ENCODE measurements at regions not wholly inside any gene's neighbourhood (a gene's known extent, or its start where the extent isn't known, plus 50 kb on each side); places are given as distances from the start of the nearest gene placed in this dataset.

DNA sequence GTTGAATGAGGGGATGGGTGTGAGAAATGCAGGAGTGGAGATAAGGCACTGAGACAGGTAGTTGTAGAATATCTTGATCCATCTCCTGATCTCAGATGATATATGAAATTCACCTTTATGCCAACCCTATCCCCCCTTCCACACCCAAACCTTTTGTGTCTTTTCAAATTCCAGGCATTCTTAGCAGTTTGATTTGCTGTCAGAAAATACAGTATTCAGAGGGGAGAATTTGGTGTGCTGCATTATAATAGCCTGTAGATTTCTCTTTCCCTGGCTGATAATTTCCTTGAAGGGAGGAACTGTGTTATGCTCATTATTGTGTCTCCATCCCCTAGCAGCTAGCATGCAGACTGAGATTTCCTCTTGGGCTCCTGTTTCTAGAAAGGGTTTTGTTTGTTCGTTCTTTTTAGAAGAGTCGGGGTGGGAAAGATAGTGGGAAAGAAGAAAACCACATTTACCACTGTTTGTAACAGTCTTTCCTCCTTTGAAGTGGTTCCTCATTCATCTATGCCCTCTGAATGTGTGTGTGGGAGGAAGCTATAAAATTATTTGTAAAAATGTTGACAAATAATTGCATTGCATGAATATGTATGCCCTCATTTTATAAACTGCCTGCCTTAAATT lies 373.4 kb downstream of the DIPK2A start:
- H3K27me3 Mint-ChIP-seq (ENCODE audit: low read depth), result peaks cover 10% of the 10 kb centered on the region
- DNase-seq, result no peak
- no peak for ATAC-seq
- H3K4me3 Mint-ChIP-seq, result no peak overlapping the region
- H3K9me3 Mint-ChIP-seq, result no peaks in the 10 kb centered on the region
- peaks cover 3% of the 10 kb centered on the region for H3K4me1 Mint-ChIP-seq (ENCODE audit: low read depth)
- H3K36me3 Mint-ChIP-seq (ENCODE audit: insufficient read depth), result no peaks in the 10 kb centered on the region

DNA sequence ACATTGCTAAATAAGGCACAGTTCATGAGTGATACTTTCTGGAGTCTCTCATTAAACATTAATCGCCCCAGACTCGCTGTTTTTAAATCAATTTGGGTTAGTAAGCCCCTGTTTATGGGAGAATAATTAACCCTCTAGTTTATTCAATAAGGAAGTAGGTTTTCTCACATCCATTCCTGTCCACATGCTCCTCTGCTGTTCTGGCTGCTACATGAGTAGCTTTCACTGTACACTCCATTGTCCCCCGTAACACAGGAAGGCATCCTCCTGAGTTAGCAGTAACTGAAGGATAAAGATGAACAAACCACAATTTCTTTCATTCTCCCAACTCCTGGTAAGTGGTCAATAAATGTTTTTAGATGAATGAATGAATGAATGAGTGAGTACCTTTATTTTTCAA lies 378.5 kb downstream of the DIPK2A start:
- no peak for DNase-seq
- no peak for ATAC-seq
- Mint-ChIP-seq H3K9me3 (no peaks in the 10 kb centered on the region), H3K4me3 (no peak overlapping the region), H3K36me3 (ENCODE audit: insufficient read depth) (no peaks in the 10 kb centered on the region), H3K4me1 (ENCODE audit: low read depth) (peaks cover 2% of the 10 kb centered on the region), H3K27me3 (ENCODE audit: low read depth) (no peaks in the 10 kb centered on the region)

DNA sequence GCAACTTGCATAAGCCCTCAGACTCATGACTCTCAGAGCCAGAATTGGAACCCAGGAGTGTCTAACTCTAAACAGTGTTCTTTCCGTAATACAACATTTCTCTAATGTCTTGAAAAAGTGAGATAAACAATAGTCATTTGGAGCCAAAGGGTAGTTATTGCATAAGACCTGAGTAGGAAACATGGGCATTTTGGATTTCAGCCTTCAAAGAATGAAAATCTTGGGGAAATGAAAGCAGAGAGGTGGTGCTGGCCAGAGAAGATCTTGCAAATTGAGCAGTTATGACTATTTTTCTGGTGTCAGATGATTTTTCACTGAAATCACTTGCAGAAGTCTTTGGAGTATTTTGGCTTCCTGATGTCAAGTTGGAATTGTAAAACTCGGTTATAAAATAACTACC lies 379.4 kb downstream of the DIPK2A start:
- no peak for ATAC-seq
- no peaks in the 10 kb centered on the region for H3K36me3 Mint-ChIP-seq (ENCODE audit: insufficient read depth)
- H3K4me3 Mint-ChIP-seq, result no peak overlapping the region
- no peak for DNase-seq
- no peaks in the 10 kb centered on the region for H3K4me1 Mint-ChIP-seq (ENCODE audit: low read depth)
- H3K9me3 Mint-ChIP-seq, result no peaks in the 10 kb centered on the region
- H3K27me3 Mint-ChIP-seq (ENCODE audit: low read depth), result no peaks in the 10 kb centered on the region

DNA sequence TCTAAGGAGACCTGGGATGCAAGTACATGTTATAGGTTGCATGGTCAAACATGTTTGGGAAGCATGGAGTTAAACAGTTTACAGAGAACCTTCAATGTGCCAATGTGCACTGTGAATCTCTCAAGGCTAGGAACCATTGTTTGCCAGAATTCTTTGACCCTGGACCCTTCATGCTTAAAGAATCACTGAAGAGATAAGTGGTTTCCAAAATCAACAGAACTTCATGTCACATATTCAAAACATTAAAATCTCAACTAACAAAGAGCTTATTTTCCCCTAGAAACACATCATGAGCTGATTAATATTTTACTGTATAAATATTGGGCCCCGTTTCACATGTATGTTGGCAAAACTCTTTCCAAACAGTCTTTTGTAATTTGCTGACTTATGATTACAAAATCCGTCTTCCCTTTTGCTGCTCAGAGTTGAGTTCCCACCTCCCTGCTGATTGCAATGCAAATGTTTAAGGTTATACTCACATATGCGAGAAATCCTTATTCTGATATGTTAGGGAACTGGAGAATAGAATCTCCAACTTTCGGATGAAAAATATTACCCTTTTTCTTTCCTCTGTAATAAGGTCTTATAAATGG lies 380.2 kb downstream of the DIPK2A start:
- H3K4me1 Mint-ChIP-seq (ENCODE audit: low read depth), result no peaks in the 10 kb centered on the region
- no peaks in the 10 kb centered on the region for H3K36me3 Mint-ChIP-seq (ENCODE audit: insufficient read depth)
- no peak for DNase-seq
- no peak overlapping the region for H3K4me3 Mint-ChIP-seq
- ATAC-seq, result no peak
- no peaks in the 10 kb centered on the region for H3K27me3 Mint-ChIP-seq (ENCODE audit: low read depth)
- no peaks in the 10 kb centered on the region for H3K9me3 Mint-ChIP-seq

DNA sequence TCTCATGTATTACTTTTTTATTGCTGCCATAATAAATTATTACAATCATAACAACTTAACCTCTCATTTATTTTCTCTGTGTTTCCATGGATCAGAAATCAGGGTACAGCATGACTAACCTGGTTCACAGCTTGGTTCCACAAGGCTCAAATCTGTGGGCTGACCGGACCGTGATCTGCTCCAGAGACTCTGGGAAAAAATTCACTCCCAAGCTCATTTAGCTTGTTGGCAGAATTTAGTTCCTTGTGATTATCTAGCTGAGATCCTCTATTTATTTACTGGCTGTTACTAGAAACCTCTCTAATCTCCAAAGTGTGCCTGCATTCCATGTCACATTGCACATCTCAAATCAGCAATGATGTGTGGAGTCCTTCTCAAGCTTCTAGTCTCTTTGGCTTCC lies 386.6 kb downstream of the DIPK2A start:
- Mint-ChIP-seq H3K9me3 (no peaks in the 10 kb centered on the region), H3K4me1 (ENCODE audit: low read depth) (no peaks in the 10 kb centered on the region), H3K36me3 (ENCODE audit: insufficient read depth) (no peaks in the 10 kb centered on the region), H3K4me3 (no peak overlapping the region), H3K27me3 (ENCODE audit: low read depth) (no peaks in the 10 kb centered on the region)
- ATAC-seq (no peak), DNase-seq (no peak)

DNA sequence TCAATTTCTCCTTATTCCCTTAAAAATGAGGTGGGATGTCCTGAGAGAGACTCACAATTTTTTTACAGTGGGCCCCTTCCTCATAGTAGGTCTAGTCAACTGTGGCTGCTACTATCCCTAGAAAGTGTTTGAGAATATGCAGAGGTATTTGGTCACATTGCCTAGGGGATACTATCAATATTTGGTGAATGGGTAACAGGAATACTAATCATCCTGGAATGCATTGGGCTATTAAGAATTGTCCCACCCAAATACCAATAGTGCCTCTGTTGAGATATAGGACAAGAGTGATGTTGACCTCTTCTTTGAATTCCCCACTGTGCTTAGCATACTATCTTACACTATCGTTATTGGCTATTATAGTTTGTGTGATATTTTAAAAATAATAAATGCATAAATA lies 389.4 kb downstream of the DIPK2A start:
- ATAC-seq (no peak), DNase-seq (no peak)
- no peaks in the 10 kb centered on the region for H3K36me3 Mint-ChIP-seq (ENCODE audit: insufficient read depth)
- no peaks in the 10 kb centered on the region for H3K4me1 Mint-ChIP-seq (ENCODE audit: low read depth)
- H3K27me3 Mint-ChIP-seq (ENCODE audit: low read depth), result no peaks in the 10 kb centered on the region
- peaks cover 3% of the 10 kb centered on the region for H3K9me3 Mint-ChIP-seq
- no peak overlapping the region for H3K4me3 Mint-ChIP-seq

DNA sequence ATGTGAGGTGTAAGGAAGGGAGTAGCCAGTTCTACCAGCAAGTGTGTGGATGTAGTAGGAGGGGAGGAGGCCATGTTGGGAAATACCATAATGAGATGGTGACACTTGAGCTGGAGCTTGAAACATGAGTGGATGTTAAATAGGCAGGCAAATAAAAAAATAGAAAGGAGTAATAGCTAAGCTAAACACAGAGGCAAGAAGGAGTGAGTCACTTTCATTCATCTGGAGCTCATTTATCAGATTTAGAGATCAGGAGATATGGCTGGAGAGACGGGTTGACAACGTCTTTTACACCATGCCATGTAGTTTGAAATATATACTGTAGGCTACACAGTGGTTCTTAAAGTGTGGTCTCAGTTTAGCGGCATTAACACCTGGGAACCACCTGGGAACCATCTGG lies 390.5 kb downstream of the DIPK2A start:
- Mint-ChIP-seq H3K27me3 (ENCODE audit: low read depth) (no peaks in the 10 kb centered on the region), H3K9me3 (peaks cover 12% of the 10 kb centered on the region), H3K36me3 (ENCODE audit: insufficient read depth) (no peaks in the 10 kb centered on the region), H3K4me3 (no peak overlapping the region), H3K4me1 (ENCODE audit: low read depth) (no peaks in the 10 kb centered on the region)
- DNase-seq (no peak), ATAC-seq (no peak)

DNA sequence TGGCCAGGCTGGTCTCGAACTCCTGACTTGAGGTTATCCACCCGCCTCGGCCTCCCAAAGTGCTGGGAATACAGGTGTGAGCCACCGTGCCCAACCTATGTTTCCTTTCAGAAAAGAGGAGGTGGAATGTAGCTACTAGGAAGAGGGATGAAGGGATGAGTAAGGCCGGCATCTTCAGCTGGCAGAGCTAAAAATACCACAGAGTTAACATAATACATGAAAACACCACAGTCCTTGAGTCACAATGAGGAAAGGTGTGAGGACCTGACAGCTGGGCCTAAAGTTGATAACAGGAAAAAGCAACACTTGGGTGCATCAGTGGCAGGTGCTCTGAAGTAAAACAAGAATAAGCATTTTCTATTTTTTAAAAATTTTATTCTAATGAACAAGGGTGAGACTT lies 392.2 kb downstream of the DIPK2A start:
- Mint-ChIP-seq H3K27me3 (ENCODE audit: low read depth) (no peaks in the 10 kb centered on the region), H3K4me3 (no peak overlapping the region), H3K9me3 (peaks cover 22% of the 10 kb centered on the region), H3K36me3 (ENCODE audit: insufficient read depth) (no peaks in the 10 kb centered on the region), H3K4me1 (ENCODE audit: low read depth) (no peaks in the 10 kb centered on the region)
- DNase-seq (no peak), ATAC-seq (no peak)

DNA sequence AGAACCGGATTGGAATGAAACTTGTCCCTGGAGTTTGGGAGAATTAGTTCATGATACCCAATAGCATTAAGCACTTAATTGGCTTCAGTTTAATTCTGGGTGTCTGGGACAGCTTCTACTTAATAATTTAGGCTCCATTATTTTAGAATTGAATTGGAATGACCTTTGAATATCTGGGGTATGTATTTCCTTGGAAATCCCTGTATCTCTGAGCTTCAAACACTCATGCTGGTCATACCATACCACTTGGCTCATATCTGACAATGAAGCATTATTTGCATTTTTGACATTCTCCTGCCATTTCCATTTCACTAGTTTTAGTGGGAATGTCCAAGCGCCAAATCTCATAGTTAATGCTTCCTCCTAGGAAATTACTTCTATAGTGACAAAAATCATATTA lies 393.1 kb downstream of the DIPK2A start:
- DNase-seq, result no peak
- Mint-ChIP-seq H3K36me3 (ENCODE audit: insufficient read depth) (no peaks in the 10 kb centered on the region), H3K9me3 (peaks cover 26% of the 10 kb centered on the region), H3K4me1 (ENCODE audit: low read depth) (no peaks in the 10 kb centered on the region), H3K4me3 (no peak overlapping the region), H3K27me3 (ENCODE audit: low read depth) (no peaks in the 10 kb centered on the region)
- ATAC-seq, result no peak

DNA sequence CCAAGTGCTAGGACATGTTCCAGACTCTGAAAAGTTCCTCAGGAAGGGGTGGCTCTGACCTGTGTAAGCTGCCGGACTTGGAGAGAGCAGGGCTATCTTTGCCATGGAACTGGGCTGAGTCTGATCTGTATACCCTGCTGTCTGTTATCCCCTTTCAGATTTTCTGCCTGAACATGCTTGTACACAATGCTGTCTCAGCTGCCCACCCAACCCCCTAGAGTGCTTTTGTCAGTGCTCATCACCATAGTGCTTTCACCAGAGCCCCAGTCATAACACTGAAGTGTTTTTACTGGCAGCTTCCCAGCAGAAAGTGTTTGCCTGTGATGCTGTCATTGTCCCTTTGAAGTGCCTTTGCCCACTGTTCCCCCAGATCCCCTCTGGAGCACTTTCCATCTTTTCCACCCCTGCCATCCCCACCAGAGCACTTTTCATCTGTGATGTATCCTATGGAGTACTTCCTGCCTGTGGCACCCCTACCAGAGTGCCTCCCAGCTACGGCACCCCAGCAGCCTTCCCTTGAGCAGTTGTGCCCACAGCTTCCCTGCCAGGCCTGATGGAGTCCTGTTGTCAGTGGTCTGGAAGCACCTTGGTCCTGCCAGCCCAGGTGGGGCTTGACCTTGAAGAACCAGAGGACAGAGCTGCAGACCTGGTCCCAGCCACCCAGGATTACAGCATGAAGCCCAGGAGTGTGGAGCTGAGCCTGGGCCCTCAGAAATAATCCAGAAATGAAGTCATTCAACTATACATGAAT lies 397.7 kb downstream of the DIPK2A start:
- Mint-ChIP-seq H3K36me3 (ENCODE audit: insufficient read depth) (no peaks in the 10 kb centered on the region), H3K4me3 (no peak overlapping the region), H3K9me3 (peaks cover 39% of the 10 kb centered on the region), H3K4me1 (ENCODE audit: low read depth) (no peaks in the 10 kb centered on the region), H3K27me3 (ENCODE audit: low read depth) (no peaks in the 10 kb centered on the region)
- ATAC-seq, result no peak
- no peak for DNase-seq

DNA sequence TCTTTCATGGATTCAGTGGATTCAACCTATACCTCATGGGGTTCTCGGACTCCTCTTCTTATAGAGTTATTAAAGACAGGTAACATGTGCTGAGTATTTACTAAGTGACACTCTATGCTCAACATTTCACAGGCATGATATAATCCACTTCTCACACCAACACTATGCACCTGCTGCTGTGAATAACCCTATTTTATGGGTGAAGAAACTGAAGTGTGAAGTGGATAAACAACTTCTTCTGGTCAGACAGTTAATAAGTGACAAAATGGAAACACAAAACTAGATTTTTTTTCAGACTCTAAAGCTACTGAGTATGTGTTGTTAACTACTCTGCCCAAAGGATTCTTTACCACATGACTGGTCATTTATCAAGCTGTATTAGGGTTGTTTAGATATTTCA lies 403.5 kb downstream of the DIPK2A start:
- Mint-ChIP-seq H3K27me3 (ENCODE audit: low read depth) (no peaks in the 10 kb centered on the region), H3K36me3 (ENCODE audit: insufficient read depth) (no peaks in the 10 kb centered on the region), H3K4me3 (no peak overlapping the region), H3K4me1 (ENCODE audit: low read depth) (no peaks in the 10 kb centered on the region), H3K9me3 (peaks cover 15% of the 10 kb centered on the region)
- DNase-seq, result no peak
- ATAC-seq, result no peak

DNA sequence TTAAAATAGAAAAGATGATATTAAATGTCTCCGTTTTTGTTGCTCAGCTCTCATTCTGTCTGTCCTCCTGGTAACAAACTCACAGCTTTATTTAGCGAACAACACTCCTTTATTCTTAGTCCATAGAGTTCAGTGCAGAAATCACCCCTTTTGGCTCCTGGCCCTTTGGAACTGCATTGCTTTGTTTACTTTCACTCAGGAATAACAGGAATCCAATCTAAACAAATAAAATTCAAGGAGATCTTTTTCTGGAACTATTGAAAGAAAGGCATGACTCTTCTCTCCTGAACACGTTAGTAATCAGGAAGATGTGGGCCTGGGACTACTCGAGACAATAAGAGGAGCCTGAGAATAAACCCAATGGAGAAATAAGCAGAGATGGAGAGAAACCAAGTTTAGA lies 409.2 kb downstream of the DIPK2A start:
- Mint-ChIP-seq H3K27me3 (ENCODE audit: low read depth) (no peaks in the 10 kb centered on the region), H3K4me1 (ENCODE audit: low read depth) (no peaks in the 10 kb centered on the region), H3K9me3 (peaks cover 4% of the 10 kb centered on the region), H3K4me3 (no peak overlapping the region), H3K36me3 (ENCODE audit: insufficient read depth) (no peaks in the 10 kb centered on the region)
- no peak for DNase-seq
- ATAC-seq, result no peak

DNA sequence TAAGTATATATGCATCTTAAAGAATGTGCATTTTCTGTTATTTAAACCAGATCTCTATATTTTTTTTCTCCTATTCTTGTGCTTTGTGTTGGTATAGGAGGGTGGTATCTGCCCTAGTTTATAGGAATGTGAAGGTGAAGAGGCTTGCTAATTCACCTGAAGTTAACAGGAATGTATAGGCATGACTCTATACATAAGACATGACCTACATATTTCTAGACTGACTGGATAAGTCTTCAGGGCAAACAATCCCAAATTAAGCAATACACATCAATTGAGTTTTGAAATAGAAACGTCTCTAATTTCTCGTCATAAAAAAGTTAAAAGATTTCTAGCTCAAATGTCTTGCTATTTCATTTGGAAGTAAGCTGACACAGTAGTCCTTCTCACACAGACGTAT lies 410.0 kb downstream of the DIPK2A start:
- ATAC-seq, result no peak
- Mint-ChIP-seq H3K4me3 (no peak overlapping the region), H3K9me3 (peaks cover 4% of the 10 kb centered on the region), H3K36me3 (ENCODE audit: insufficient read depth) (no peaks in the 10 kb centered on the region), H3K27me3 (ENCODE audit: low read depth) (no peaks in the 10 kb centered on the region), H3K4me1 (ENCODE audit: low read depth) (no peaks in the 10 kb centered on the region)
- no peak for DNase-seq

DNA sequence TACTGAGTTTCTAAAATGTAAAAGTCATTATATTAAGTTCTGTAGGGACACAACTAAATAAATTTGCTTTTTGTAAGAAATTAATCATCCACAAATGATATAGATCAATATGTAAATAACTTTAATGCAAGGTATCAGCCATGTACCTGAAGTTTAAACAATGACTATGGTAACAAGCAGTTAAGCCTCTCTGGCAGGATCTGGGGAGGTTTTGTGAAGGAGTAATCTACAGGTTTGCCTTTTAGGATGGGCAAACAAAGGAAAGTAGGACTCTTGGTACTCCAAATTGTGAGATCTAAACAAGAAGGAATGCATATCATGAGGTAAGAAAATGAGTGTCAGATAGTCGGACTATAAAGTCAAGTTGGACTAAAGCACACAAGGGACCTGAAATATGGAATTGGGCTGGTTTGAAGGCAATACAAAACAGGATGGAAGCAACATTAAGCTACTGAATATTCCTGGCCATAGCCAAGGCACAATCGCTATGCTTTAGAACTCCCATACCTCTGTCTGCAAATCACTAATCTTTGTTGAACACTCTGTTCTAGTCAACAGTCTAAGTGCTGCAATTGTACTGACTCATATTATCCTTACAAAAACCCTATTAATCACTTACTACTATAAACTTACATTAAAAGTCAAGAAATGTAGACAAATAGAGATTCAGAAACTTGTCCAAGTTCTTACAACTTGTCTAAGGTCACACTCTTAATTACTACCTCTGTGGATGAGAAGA lies 412.8 kb downstream of the DIPK2A start:
- DNase-seq, result no peak
- Mint-ChIP-seq H3K27me3 (ENCODE audit: low read depth) (no peaks in the 10 kb centered on the region), H3K9me3 (no peaks in the 10 kb centered on the region), H3K4me3 (no peak overlapping the region), H3K4me1 (ENCODE audit: low read depth) (no peaks in the 10 kb centered on the region), H3K36me3 (ENCODE audit: insufficient read depth) (no peaks in the 10 kb centered on the region)
- ATAC-seq, result no peak

DNA sequence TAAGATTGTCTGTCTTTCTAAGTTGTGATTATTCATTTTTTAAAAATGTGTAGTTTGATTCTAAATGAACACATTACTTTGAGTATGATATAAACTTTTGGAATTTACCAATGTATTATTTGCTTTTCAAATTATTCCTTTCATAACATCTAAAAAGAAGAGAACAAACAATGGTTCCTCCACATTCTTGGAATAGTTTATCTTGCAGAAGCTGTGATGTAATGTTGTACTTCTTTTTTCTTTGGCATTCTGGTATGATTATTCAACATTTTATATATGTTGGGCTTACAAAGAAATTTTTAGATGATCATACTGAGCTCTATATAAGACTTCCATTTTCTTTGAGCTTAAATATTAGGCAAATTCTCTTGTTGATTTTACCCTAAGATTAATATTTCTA lies 419.2 kb downstream of the DIPK2A start:
- Mint-ChIP-seq H3K4me1 (ENCODE audit: low read depth) (no peaks in the 10 kb centered on the region), H3K36me3 (ENCODE audit: insufficient read depth) (no peaks in the 10 kb centered on the region), H3K27me3 (ENCODE audit: low read depth) (no peaks in the 10 kb centered on the region), H3K9me3 (no peaks in the 10 kb centered on the region), H3K4me3 (no peak overlapping the region)
- DNase-seq, result no peak
- no peak for ATAC-seq

Measured in activated T-cell treated with anti-CD3 and anti-CD28 coated beads, Interleukin-2, amount 50 U/mL, for 4 hours (primary cell).